Body of pancreas (tissue), 4 donors: ENCODE measurements at regions not wholly inside any gene's neighbourhood (a gene's known extent, or its start where the extent isn't known, plus 50 kb on each side); places are given as distances from the start of the nearest gene placed in this dataset.

Source experiments
- ATAC-seq: fragments of 150-250 bp; one replicate; pipeline ENCODE4 v1.9.1; 2016
- DNase-seq, 4 donors: peaks; one replicate each; pipeline ENCODE4 v3.0.0-alpha.2; 2019
- H3K27ac ChIP-seq, 4 donors: fragments of 200-600 bp; sonication (generic); 1 replicate in 3 of 4; 2 replicates in 1 of 4; pipeline versions ENCODE4 v1.5.1 to v1.6.1; 2016 to 2019; ENCODE audit warnings: mild to moderate bottlenecking in 1 of 4, mixed read lengths in 1 of 4, moderate library complexity in 1 of 4
- H3K27me3 ChIP-seq, 2 donors: fragments of 200-600 bp; sonication (generic); one replicate each; pipeline ENCODE4 v1.6.0; 2016; ENCODE audit warnings: mild to moderate bottlenecking in 1 of 2
- H3K36me3 ChIP-seq, 2 donors: fragments of 200-600 bp; sonication (generic); replicated peaks in 1 of 2; 2 replicates each; pipeline ENCODE4 v1.5.1; 2016; ENCODE audit warnings: low read depth in 2 of 2; ENCODE audit not compliant: insufficient read depth in 1 of 2
- H3K4me1 ChIP-seq: fragments of 200-600 bp; sonication (generic); one replicate; pipeline ENCODE4 v1.6.0; 2016
- H3K4me3 ChIP-seq, 2 donors: fragments of 200-600 bp; sonication (generic); 1 replicate in 1 of 2; 2 replicates in 1 of 2; pipeline ENCODE4 v1.5.1; 2016 to 2019
- H3K9me3 ChIP-seq, 3 donors: fragments of 200-600 bp; sonication (generic); 1 replicate in 2 of 3; 2 replicates in 1 of 3; pipeline ENCODE4 v1.5.1; 2016
- CTCF ChIP-seq, 7 experiments: fragments of 450-650 bp in 4 of 7; fragments of 200-600 bp in 3 of 7; sonication (generic) in 3 of 7; IDR thresholded peaks; one replicate each; pipeline ENCODE4 v1.5.1; 2016 to 2019; ENCODE audit warnings: antibody characterized with exemption in 7 of 7
- POLR2A ChIP-seq, 3 donors: fragments of 450-650 bp; IDR thresholded peaks; one replicate each; pipeline ENCODE4 v1.6.1; 2016; ENCODE audit warnings: antibody characterized with exemption in 3 of 3, mild to moderate bottlenecking in 2 of 3
- WGBS, 2 donors: methylation state at CpG; one replicate each; pipeline ENCODE4 v1.1.5; 2017; 5-methylcytosine and 5-hydroxymethylcytosine counted together
- intact Hi-C: fragments of 100-400 bp; cut with DNase I; formaldehyde crosslinking; loops from one replicate; pipeline ENCODE4 v1.15.1; 2023

GRCh38 chr10:111532139-111532538 lies 455.3 kb downstream of the ADRA2A start:
- 62 to 66% methylated on average over 3 of the region's 3 CpGs for WGBS, 2 donors
- H3K27me3 ChIP-seq: no peaks in the 10 kb centered on the region
- intact Hi-C loops: no loop called here
- no peaks in the 10 kb centered on the region for H3K9me3 ChIP-seq
- TF ChIP-seq POLR2A (IDR thresholded peaks at IDR 0.05) (no peak), CTCF (IDR thresholded peaks at IDR 0.05) (no peak)
- no peak overlapping the region for H3K4me3 ChIP-seq
- DNase-seq: no peak
- H3K4me1 ChIP-seq: no peaks in the 10 kb centered on the region
- no peak overlapping the region for H3K27ac ChIP-seq
- ATAC-seq: no peak
- no peaks in the 10 kb centered on the region for H3K36me3 ChIP-seq

- H3K9me3 ChIP-seq: no peaks in the 10 kb centered on the region
- intact Hi-C loops: no loop called here
- H3K4me1 ChIP-seq: no peaks in the 10 kb centered on the region
- no peaks in the 10 kb centered on the region for H3K36me3 ChIP-seq
- ATAC-seq (no peak), DNase-seq (no peak)
- H3K27me3 ChIP-seq: no peaks in the 10 kb centered on the region
- WGBS, 2 donors: 45 to 49% methylated on average over 2 of the region's 2 CpGs
- H3K4me3 ChIP-seq: no peak overlapping the region
- TF ChIP-seq POLR2A (IDR thresholded peaks at IDR 0.05) (no peak), CTCF (IDR thresholded peaks at IDR 0.05) (no peak)
- no peak overlapping the region for H3K27ac ChIP-seq
Measured at GRCh38 chr10:111539246-111539645, 462.4 kb downstream of the ADRA2A start.

GRCh38 chr10:111543854-111544253 lies 467.0 kb downstream of the ADRA2A start:
- intact Hi-C loops: no loop called here

GRCh38 chr10:111545861-111546605 lies 469.2 kb downstream of the ADRA2A start:
- H3K4me1 ChIP-seq: no peaks in the 10 kb centered on the region
- H3K36me3 ChIP-seq: no peaks in the 10 kb centered on the region
- no peaks in the 10 kb centered on the region for H3K27me3 ChIP-seq
- no peak overlapping the region for H3K4me3 ChIP-seq
- ATAC-seq: no peak
- no peak for DNase-seq
- WGBS, 2 donors: 39 to 41% methylated on average over 4 of the region's 4 CpGs
- no peak overlapping the region for H3K27ac ChIP-seq
- no peak for TF ChIP-seq POLR2A (IDR thresholded peaks at IDR 0.05)
- TF ChIP-seq CTCF (IDR thresholded peaks at IDR 0.05): no peak
- intact Hi-C loops: no loop called here
- no peaks in the 10 kb centered on the region for H3K9me3 ChIP-seq

More at GRCh38 chr10:111543854-111544253, 467.0 kb downstream of the ADRA2A start:
- ATAC-seq (no peak), DNase-seq (no peak)
- WGBS, 2 donors: 60 to 65% methylated on average over 2 of the region's 2 CpGs
- no peaks in the 10 kb centered on the region for H3K27me3 ChIP-seq
- H3K4me1 ChIP-seq: no peaks in the 10 kb centered on the region
- H3K36me3 ChIP-seq: no peaks in the 10 kb centered on the region
- no peak overlapping the region for H3K27ac ChIP-seq
- TF ChIP-seq CTCF (IDR thresholded peaks at IDR 0.05) (no peak), POLR2A (IDR thresholded peaks at IDR 0.05) (no peak)
- no peaks in the 10 kb centered on the region for H3K9me3 ChIP-seq
- no peak overlapping the region for H3K4me3 ChIP-seq
